K562 (cell line): ENCODE measurements at regions not wholly inside any gene's neighbourhood (a gene's known extent, or its start where the extent isn't known, plus 50 kb on each side); places are given as distances from the start of the nearest gene placed in this dataset.

ENCODE experiments used
- ATAC-seq: fragments of 200-7000 bp; cut with Tn5 transposase; 3 replicates; pipeline ENCODE4 v1.9.1; 2020; ENCODE audit warnings: moderate library complexity
- BruUV-seq: library from RNA; stranded (reverse); fragments of 400-500 nt; replicated peaks from 2 replicates; lab custom pipeline; 2021; lab: Mats Ljungman, UMichigan
- CTCF ChIA-PET: fragments of 300-600 bp; formaldehyde crosslinking; extraction: SDS; loops from one replicate; lab custom pipeline; 2021; ENCODE audit warnings: low intra/inter-chr PET ratio; lab: Yijun Ruan, JAX
- POLR2A ChIA-PET: fragments of 300-600, 350-650 bp; sonication (Branson Sonifier 250); formaldehyde crosslinking; extraction: SDS; loops from one replicate; lab custom pipeline; 2021; ENCODE audit warnings: antibody characterized with exemption, inconsistent platforms; lab: Yijun Ruan, JAX
- DNase-seq, 4 experiments: peaks; one replicate each; pipeline versions ENCODE4 v3.0.0 to v3.0.0-alpha.2; 2011 to 2018; ENCODE audit warnings: low spot score in 3 of 4, mixed read lengths in 3 of 4; ENCODE audit errors: extremely low read depth in 1 of 4
- FAIRE-seq: peaks from 2 replicates; lab custom pipeline; 2011; peaks lifted over from hg19 to GRCh38; lab: Jason Lieb, UNC
- H2AFZ ChIP-seq: 2 replicates; pipeline ENCODE4 v1.6.0; 2011; ENCODE audit warnings: low read depth, low read length, control low read depth, inconsistent platforms
- H3K27ac ChIP-seq: fragments of 200-600 bp; 3 replicates; pipeline ENCODE4 v1.8.0; 2011; ENCODE audit warnings: low read depth, mild to moderate bottlenecking, control low read depth, inconsistent platforms, low read length, moderate library complexity, mixed read lengths; ENCODE audit errors: extremely low read depth
- H3K27me3 ChIP-seq, 2 experiments: fragments of 300-600 bp in 1 of 2; 2 replicates in 1 of 2; 3 replicates in 1 of 2; pipeline versions ENCODE4 v1.6.0 to v1.8.0; 2011; ENCODE audit warnings: inconsistent platforms in 2 of 2, low read length in 2 of 2, mild to moderate bottlenecking in 1 of 2, mixed read lengths in 1 of 2, moderate library complexity in 1 of 2; ENCODE audit not compliant: control insufficient read depth in 2 of 2, insufficient read depth in 2 of 2
- H3K36me3 ChIP-seq: fragments of 300-600 bp; 3 replicates; pipeline ENCODE4 v1.8.0; 2011; ENCODE audit warnings: mild to moderate bottlenecking, low read length, inconsistent platforms; ENCODE audit not compliant: control insufficient read depth, insufficient read depth
- H3K4me1 ChIP-seq, 2 experiments: fragments of 200-600 bp in 1 of 2; replicated peaks in 1 of 2; 2 replicates in 1 of 2; 3 replicates in 1 of 2; pipeline versions ENCODE4 v1.5.1 to v1.8.0; 2011; ENCODE audit warnings: inconsistent platforms in 2 of 2, low read length in 2 of 2, mild to moderate bottlenecking in 1 of 2, mixed read lengths in 1 of 2, moderate library complexity in 1 of 2; ENCODE audit not compliant: control insufficient read depth in 2 of 2, insufficient read depth in 2 of 2
- H3K4me2 ChIP-seq: 2 replicates; pipeline ENCODE4 v1.6.1; 2011; ENCODE audit warnings: low read length, control low read depth, inconsistent platforms, mixed read lengths; ENCODE audit not compliant: insufficient read depth
- H3K4me3 ChIP-seq: fragments of 200-600 bp; sonication (generic), shearing (Covaris generic); 2 replicates; pipeline ENCODE4 v1.5.1; 2016; ENCODE audit warnings: control low read depth, inconsistent platforms
- H3K79me2 ChIP-seq: fragments of 200-600 bp; 3 replicates; pipeline ENCODE4 v1.8.0; 2011; ENCODE audit warnings: low read length, inconsistent platforms; ENCODE audit not compliant: control insufficient read depth, insufficient read depth
- H3K9ac ChIP-seq, 2 experiments: 2 replicates each; pipeline versions ENCODE4 v1.6.0 to v1.6.1; 2011; ENCODE audit warnings: low read depth in 2 of 2, low read length in 2 of 2, control low read depth in 1 of 2, inconsistent platforms in 1 of 2, mild to moderate bottlenecking in 1 of 2, mixed read lengths in 1 of 2; ENCODE audit not compliant: insufficient read depth in 1 of 2
- H3K9me1 ChIP-seq: one replicate; pipeline ENCODE4 v1.6.0; 2011; ENCODE audit warnings: inconsistent platforms, mild to moderate bottlenecking, low read length, moderate library complexity; ENCODE audit not compliant: control insufficient read depth, insufficient read depth
- H3K9me3 ChIP-seq: replicated peaks from 2 replicates; pipeline ENCODE4 v1.5.1; 2011; ENCODE audit warnings: low read depth, low read length, inconsistent platforms; ENCODE audit not compliant: control insufficient read depth, insufficient read depth
- H4K20me1 ChIP-seq: replicated peaks from 2 replicates; pipeline ENCODE4 v1.6.1; 2011; ENCODE audit warnings: low read length, inconsistent platforms, mixed read lengths; ENCODE audit not compliant: control insufficient read depth, insufficient read depth
- CEBPZ ChIP-seq: fragments of 150-350 bp; IDR thresholded peaks from 2 replicates; pipeline ENCODE4 v1.6.1; 2014; ENCODE audit warnings: low read depth, mild to moderate bottlenecking, low read length, borderline replicate concordance
- CSDE1 ChIP-seq, 2 experiments: fragments of 450-650 bp; IDR thresholded peaks; 2 replicates each; pipeline ENCODE4 v1.6.1; 2016; ENCODE audit warnings: mild to moderate bottlenecking in 1 of 2
- DNMT1 ChIP-seq: fragments of 450-650 bp; IDR thresholded peaks from 2 replicates; pipeline ENCODE4 v1.6.1; 2016; ENCODE audit warnings: antibody characterized with exemption, mild to moderate bottlenecking
- IFI16 ChIP-seq: fragments of 250-450 bp; sonication (Bioruptor Pico); IDR thresholded peaks from 2 replicates; pipeline ENCODE4 v2.1.2; 2022; ENCODE audit warnings: mild to moderate bottlenecking, inconsistent platforms
- KDM1A ChIP-seq, 2 experiments: fragments of 450-650 bp; IDR thresholded peaks; 2 replicates each; pipeline ENCODE4 v1.6.1; 2016; ENCODE audit warnings: mild to moderate bottlenecking in 2 of 2
- SRSF3 ChIP-seq: fragments of 200-400 bp; formaldehyde crosslinking; IDR thresholded peaks from 2 replicates; pipeline ENCODE4 v1.6.1; 2016; ENCODE audit warnings: mild to moderate bottlenecking, low read length, moderate library complexity; ENCODE audit not compliant: insufficient read depth
- ZNF699 ChIP-seq: fragments of 250-450 bp; sonication (Bioruptor Pico); IDR thresholded peaks from 2 replicates; pipeline ENCODE4 v1.8.0; 2021; ENCODE audit warnings: mild to moderate bottlenecking, moderate library complexity; ENCODE audit not compliant: insufficient replicate concordance
- WGBS: fragments of 100-300 bp; shearing (Covaris generic); methylation state at CpG from one replicate; pipeline ENCODE4 v1.1.6; 2016; ENCODE audit warnings: low coverage, mixed read lengths; ENCODE audit not compliant: insufficient coverage; ENCODE audit errors: missing lambda C conversion rate; 5-methylcytosine and 5-hydroxymethylcytosine counted together
- in situ Hi-C: fragments of 300-500 bp; cut with MboI; formaldehyde crosslinking; loops from 4 replicates; pipeline ENCODE4 v1.15.0; 2018; ENCODE audit warnings: inconsistent platforms, mixed read lengths
- intact Hi-C: fragments of 100-400 bp; cut with micrococcal nuclease; formaldehyde crosslinking; loops from 2 replicates; pipeline ENCODE4 v1.14.2; 2022

DNA sequence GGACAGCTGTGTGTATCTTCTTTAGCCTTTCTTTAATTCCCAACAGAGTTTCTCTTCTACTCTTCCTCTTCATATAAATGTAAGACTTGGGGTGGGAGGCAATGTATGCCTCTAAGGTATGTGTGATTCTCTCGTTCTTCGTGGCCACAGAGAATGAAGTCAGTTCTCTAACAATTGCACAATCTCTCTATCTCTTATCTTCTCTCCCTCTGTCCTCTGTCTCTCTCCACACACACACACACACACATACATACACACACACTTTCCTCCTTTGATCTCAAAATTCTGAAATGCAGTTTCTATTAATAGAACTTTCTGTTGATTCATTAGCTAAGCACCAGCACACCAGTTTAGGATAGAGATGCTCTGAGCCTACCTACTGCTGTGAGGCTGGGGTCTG, 615.7 kb upstream of the SALL1 start:
- no peak for TF ChIP-seq CEBPZ
- no peak for TF ChIP-seq KDM1A (IDR thresholded peaks at IDR 0.05)
- no peak for TF ChIP-seq SRSF3
- no peak for TF ChIP-seq ZNF699 (CRISPR knock-in tag)
- no peak for TF ChIP-seq CSDE1 (IDR thresholded peaks at IDR 0.05)
- no peak for TF ChIP-seq DNMT1
- no peak for TF ChIP-seq IFI16
- no peak for FAIRE-seq

More for the DNA sequence above, 615.7 kb upstream of the SALL1 start:
- H3K4me2 ChIP-seq: no peak overlapping the region
- ATAC-seq: no peak
- intact Hi-C loops: loop anchor here (10.0 kb wide), 1 partner anchor 1258 kb away; no protein-coding TSS in a partner anchor
- H3K9ac ChIP-seq: no peak overlapping the region
- no TSS peak for BruUV-seq
- CTCF ChIA-PET: no interaction called here
- no peak overlapping the region for H3K27ac ChIP-seq
- in situ Hi-C loops: no loop called here
- DNase-seq: no peak
- no peaks in the 10 kb centered on the region for H3K4me1 ChIP-seq
- POLR2A ChIA-PET: no interaction called here
- H3K9me3 ChIP-seq: no peaks in the 10 kb centered on the region
- H3K27me3 ChIP-seq: no peaks in the 10 kb centered on the region
- no peak overlapping the region for H3K4me3 ChIP-seq
- H3K79me2 ChIP-seq: no peaks in the 10 kb centered on the region
- no peaks in the 10 kb centered on the region for H3K9me1 ChIP-seq
- H4K20me1 ChIP-seq: no peaks in the 10 kb centered on the region
- 0% methylated on average over 2 of the region's 2 CpGs for WGBS
- no peak overlapping the region for H2AFZ ChIP-seq
- no peaks in the 10 kb centered on the region for H3K36me3 ChIP-seq
